OCI-LY7 (cell line): ENCODE measurements at regions not wholly inside any gene's neighbourhood (a gene's known extent, or its start where the extent isn't known, plus 50 kb on each side); places are given as distances from the start of the nearest gene placed in this dataset.

ENCODE experiments used
- BruUV-seq: library from RNA; stranded (reverse); fragments of 400-500 nt; replicated peaks from 2 replicates; lab custom pipeline; 2021; lab: Mats Ljungman, UMichigan
- CTCF ChIA-PET: fragments of 300-600 bp; sonication (Branson Sonifier 250); formaldehyde crosslinking; loops from one replicate; lab custom pipeline; 2022; ENCODE audit warnings: antibody characterized with exemption; ENCODE audit not compliant: unreplicated experiment; lab: Charles Lee
- POLR2A ChIA-PET: fragments of 300-600 bp; sonication (Branson Sonifier 250); formaldehyde crosslinking; loops from one replicate; lab custom pipeline; 2022; ENCODE audit warnings: antibody characterized with exemption; lab: Charles Lee
- DNase-seq: peaks from one replicate; pipeline ENCODE4 v3.0.0-alpha.2; 2015; ENCODE audit warnings: low spot score
- H2AFZ ChIP-seq: fragments of 200-600 bp; sonication (generic), shearing (Covaris generic); 2 replicates; pipeline ENCODE4 v1.6.1; 2014; ENCODE audit warnings: mild to moderate bottlenecking, antibody characterized with exemption, low read length, moderate library complexity
- H3K27ac ChIP-seq: fragments of 200-600 bp; sonication (generic); 2 replicates; pipeline ENCODE4 v1.5.1; 2014; ENCODE audit warnings: mixed run types, low read depth, mild to moderate bottlenecking, moderate library complexity, low read length, inconsistent platforms; ENCODE audit not compliant: poor library complexity, severe bottlenecking
- H3K36me3 ChIP-seq: fragments of 200-600 bp; sonication (generic); 2 replicates; pipeline ENCODE4 v1.6.1; 2014; ENCODE audit warnings: mild to moderate bottlenecking, antibody characterized with exemption, low read length, moderate library complexity, mixed read lengths; ENCODE audit not compliant: insufficient read depth
- H3K4me1 ChIP-seq: fragments of 200-600 bp; sonication (generic); 2 replicates; pipeline ENCODE4 v1.5.1; 2014; ENCODE audit warnings: mild to moderate bottlenecking, low read length; ENCODE audit not compliant: insufficient read depth, poor library complexity, severe bottlenecking
- H3K4me2 ChIP-seq: fragments of 200-600 bp; sonication (generic); 2 replicates; pipeline ENCODE4 v1.6.1; 2014; ENCODE audit warnings: mild to moderate bottlenecking, low read length
- H3K4me3 ChIP-seq: fragments of 200-600 bp; sonication (generic); 2 replicates; pipeline ENCODE4 v1.5.1; 2014; ENCODE audit warnings: mild to moderate bottlenecking, low read depth, low read length; ENCODE audit not compliant: poor library complexity, severe bottlenecking
- H3K79me2 ChIP-seq: fragments of 200-600 bp; sonication (generic); 2 replicates; pipeline ENCODE4 v1.6.1; 2016; ENCODE audit warnings: low read depth, mild to moderate bottlenecking, low read length, moderate library complexity, mixed read lengths; ENCODE audit not compliant: insufficient read depth
- H3K9me2 ChIP-seq: fragments of 200-600 bp; sonication (generic); 2 replicates; pipeline ENCODE4 v1.6.1; 2016; ENCODE audit warnings: mild to moderate bottlenecking, low read length, mixed read lengths; ENCODE audit not compliant: insufficient read depth
- H3K9me3 ChIP-seq: fragments of 200-600 bp; sonication (generic); 2 replicates; pipeline ENCODE4 v1.6.1; 2014; ENCODE audit warnings: mild to moderate bottlenecking, mixed run types, low read length, mixed read lengths
- H4K20me1 ChIP-seq: fragments of 200-600 bp; sonication (generic); 2 replicates; pipeline ENCODE4 v1.6.1; 2014; ENCODE audit warnings: mild to moderate bottlenecking, antibody characterized with exemption, low read length, moderate library complexity, mixed read lengths; ENCODE audit not compliant: insufficient read depth
- EZH2phosphoT487 ChIP-seq: fragments of 200-600 bp; sonication (generic); IDR thresholded peaks from 2 replicates; pipeline ENCODE4 v1.6.1; 2018; ENCODE audit warnings: low read depth, borderline replicate concordance, mild to moderate bottlenecking, mixed run types, antibody characterized with exemption, low read length, moderate library complexity, mixed read lengths
- intact Hi-C: fragments of 100-400 bp; cut with micrococcal nuclease; formaldehyde crosslinking; loops from one replicate; pipeline ENCODE4 v1.10.0; 2022; ENCODE audit not compliant: unreplicated experiment
- TF ChIP-seq, protein P1 (sequence below): fragments of 200-600 bp; sonication (generic); conservative IDR thresholded peaks from 2 replicates; pipeline ENCODE4 v1.5.1; 2014; ENCODE audit warnings: mild to moderate bottlenecking, antibody characterized with exemption, low read length, moderate library complexity, mixed read lengths

DNA sequence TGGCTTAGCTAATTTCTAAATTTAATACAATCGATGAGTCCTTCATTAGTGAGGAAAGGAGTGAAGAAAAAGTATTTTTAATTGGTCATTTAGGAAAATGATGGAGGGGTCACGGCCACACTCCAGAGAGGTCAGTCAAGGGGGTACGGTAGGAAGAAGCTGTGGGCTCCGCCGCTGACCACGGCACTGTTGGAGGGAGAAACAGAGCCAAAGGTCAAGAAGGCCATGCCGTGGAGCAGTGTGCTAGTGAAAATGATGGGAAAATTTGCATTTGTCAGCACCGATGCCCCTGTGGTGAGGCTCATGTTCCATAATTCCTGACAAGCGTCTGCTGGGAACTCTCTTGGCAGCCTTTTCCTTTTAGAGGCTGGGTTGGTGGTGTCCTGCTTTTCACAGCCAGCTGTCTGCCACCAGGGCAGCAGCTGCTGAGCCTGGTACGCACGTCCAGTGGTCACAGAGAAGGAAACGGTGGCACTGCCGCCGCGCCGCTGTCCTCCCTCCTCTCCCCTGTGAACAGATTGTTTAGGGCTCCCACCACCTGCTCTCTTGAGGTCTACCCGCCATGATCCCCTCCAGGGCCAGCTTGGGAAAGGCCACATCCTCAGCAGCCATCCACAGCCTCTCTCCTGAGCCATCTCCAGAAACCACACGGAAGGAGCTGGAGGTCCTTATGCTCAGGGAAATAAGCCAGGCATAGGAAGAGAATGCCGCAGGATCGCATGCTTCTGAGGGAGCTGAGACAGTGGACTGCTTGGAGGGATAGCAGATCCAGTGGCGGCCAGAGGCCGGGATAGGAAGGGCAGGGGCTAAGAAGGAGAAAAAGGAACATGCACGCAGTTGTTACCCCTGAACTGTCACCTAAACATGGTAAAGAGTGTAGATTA lies 263.7 kb upstream of the PPP2R2D start:
- Histone ChIP-seq H3K27ac (no peak overlapping the region), H2AFZ (no peak overlapping the region), H3K4me3 (no peak overlapping the region), H3K79me2 (no peaks in the 10 kb centered on the region), H3K9me3 (no peaks in the 10 kb centered on the region), H3K4me2 (no peak overlapping the region), H4K20me1 (no peaks in the 10 kb centered on the region), H3K4me1 (no peaks in the 10 kb centered on the region), H3K36me3 (no peaks in the 10 kb centered on the region), H3K9me2 (no peaks in the 10 kb centered on the region)
- ChIA-PET CTCF (no interaction called here), POLR2A (no interaction called here)
- DNase-seq: no peak
- no peak for TF ChIP-seq EZH2phosphoT487
- TF ChIP-seq, protein P1, sequence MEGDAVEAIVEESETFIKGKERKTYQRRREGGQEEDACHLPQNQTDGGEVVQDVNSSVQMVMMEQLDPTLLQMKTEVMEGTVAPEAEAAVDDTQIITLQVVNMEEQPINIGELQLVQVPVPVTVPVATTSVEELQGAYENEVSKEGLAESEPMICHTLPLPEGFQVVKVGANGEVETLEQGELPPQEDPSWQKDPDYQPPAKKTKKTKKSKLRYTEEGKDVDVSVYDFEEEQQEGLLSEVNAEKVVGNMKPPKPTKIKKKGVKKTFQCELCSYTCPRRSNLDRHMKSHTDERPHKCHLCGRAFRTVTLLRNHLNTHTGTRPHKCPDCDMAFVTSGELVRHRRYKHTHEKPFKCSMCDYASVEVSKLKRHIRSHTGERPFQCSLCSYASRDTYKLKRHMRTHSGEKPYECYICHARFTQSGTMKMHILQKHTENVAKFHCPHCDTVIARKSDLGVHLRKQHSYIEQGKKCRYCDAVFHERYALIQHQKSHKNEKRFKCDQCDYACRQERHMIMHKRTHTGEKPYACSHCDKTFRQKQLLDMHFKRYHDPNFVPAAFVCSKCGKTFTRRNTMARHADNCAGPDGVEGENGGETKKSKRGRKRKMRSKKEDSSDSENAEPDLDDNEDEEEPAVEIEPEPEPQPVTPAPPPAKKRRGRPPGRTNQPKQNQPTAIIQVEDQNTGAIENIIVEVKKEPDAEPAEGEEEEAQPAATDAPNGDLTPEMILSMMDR: no peak
- intact Hi-C loops: no loop called here
- BruUV-seq: no TSS peak

DNA sequence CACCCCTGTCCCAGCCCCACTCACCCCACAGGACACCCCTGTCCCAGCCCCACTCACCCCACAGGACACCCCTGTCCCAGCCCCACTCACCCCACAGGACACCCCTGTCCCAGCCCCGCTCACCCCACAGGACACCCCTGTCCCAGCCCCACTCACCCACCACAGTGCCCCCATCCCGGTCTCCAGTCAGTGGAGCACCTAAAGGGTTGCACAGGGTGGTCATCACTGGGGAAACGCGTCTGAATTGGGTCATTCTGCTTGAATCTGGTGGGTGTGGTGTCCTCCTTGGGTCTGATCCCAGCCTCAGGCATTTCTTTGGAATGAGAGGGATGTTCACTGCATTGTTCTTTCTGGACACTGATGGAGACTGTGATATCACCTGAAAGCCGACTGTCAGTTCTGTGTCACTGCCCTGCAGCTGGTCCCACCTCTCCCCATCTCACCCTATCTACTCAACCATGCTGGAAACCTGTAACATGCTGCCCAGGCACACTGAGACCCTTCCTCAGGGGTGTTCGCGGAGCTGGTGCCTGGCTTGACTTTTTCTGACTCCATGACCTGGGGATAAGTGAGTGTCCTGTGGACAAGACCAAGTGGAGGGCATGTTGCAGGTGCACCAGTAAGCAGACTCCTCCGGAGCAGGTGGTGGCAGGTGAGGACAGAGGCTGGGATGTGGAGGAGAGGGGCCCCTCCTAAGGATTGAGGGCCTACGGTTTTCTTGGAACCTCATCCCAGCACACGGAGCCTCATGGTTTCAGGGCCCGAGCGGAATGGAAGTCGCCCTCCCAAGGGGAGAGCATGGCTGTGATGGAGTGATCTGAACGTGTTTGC lies 262.5 kb upstream of the PPP2R2D start:
- Histone ChIP-seq H3K9me3 (no peaks in the 10 kb centered on the region), H4K20me1 (no peaks in the 10 kb centered on the region), H3K79me2 (no peaks in the 10 kb centered on the region), H3K27ac (no peak overlapping the region), H3K4me1 (no peaks in the 10 kb centered on the region), H3K4me2 (no peak overlapping the region), H3K9me2 (no peaks in the 10 kb centered on the region), H2AFZ (no peak overlapping the region), H3K36me3 (no peaks in the 10 kb centered on the region), H3K4me3 (no peak overlapping the region)
- intact Hi-C loops: no loop called here
- TF ChIP-seq EZH2phosphoT487: no peak
- TF ChIP-seq, protein P1: no peak
- ChIA-PET POLR2A (no interaction called here), CTCF (no interaction called here)
- no TSS peak for BruUV-seq
- DNase-seq: no peak

DNA sequence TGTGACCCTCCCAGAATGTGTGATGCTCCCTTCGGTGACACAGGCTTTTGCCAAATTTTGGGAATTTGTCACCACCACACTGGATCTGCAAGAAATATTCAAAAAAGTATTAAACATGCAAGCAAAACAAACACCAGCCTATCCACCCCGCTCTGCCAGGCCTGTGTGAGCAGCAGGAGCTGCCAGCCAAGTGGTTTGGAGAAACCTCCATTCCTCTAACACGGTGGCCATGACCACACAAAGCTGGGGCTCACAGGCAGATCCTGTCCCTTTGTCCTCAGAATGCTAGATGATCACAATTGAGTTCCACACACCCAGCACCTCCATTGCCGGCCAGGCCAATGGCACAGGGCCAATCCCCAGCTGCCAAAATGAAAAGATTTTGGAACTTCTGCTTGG lies 261.9 kb upstream of the PPP2R2D start:
- H3K4me3 ChIP-seq: no peak overlapping the region
- CTCF ChIA-PET: no interaction called here
- DNase-seq: no peak
- intact Hi-C loops: no loop called here
- no peaks in the 10 kb centered on the region for H3K36me3 ChIP-seq
- TF ChIP-seq, protein P1: no peak
- TF ChIP-seq EZH2phosphoT487: no peak
- no peaks in the 10 kb centered on the region for H3K4me1 ChIP-seq
- no peak overlapping the region for H2AFZ ChIP-seq
- no peaks in the 10 kb centered on the region for H3K9me3 ChIP-seq
- no peaks in the 10 kb centered on the region for H3K9me2 ChIP-seq
- BruUV-seq: no TSS peak
- H3K4me2 ChIP-seq: no peak overlapping the region
- POLR2A ChIA-PET: no interaction called here
- no peaks in the 10 kb centered on the region for H4K20me1 ChIP-seq
- no peak overlapping the region for H3K27ac ChIP-seq
- H3K79me2 ChIP-seq: no peaks in the 10 kb centered on the region
